Caco-2 (cell line): ENCODE measurements at regions not wholly inside any gene's neighbourhood (a gene's known extent, or its start where the extent isn't known, plus 50 kb on each side); places are given as distances from the start of the nearest gene placed in this dataset.

Source experiments
- BruUV-seq: library from RNA; stranded (reverse); fragments of 400-500 nt; replicated peaks from 2 replicates; lab custom pipeline; 2021; lab: Mats Ljungman, UMichigan
- CTCF ChIA-PET: fragments of 300-600 bp; sonication (Branson Sonifier 250); formaldehyde crosslinking; loops from one replicate; lab custom pipeline; 2022; ENCODE audit warnings: antibody characterized with exemption; lab: Charles Lee
- POLR2A ChIA-PET: fragments of 300-600 bp; sonication (Branson Sonifier 250); formaldehyde crosslinking; loops from one replicate; lab custom pipeline; 2022; ENCODE audit warnings: antibody characterized with exemption; lab: Charles Lee
- DNase-seq, 2 experiments: peaks; one replicate each; pipeline versions ENCODE4 v3.0.0 to v3.0.0-alpha.2; 2020 to 2022
- H3K27me3 ChIP-seq: replicated peaks from 2 replicates; pipeline ENCODE4 v1.6.0; 2011; ENCODE audit warnings: low read length; ENCODE audit not compliant: control insufficient read depth, insufficient read depth
- H3K36me3 ChIP-seq: 2 replicates; pipeline ENCODE4 v1.5.1; 2011; ENCODE audit warnings: low read length; ENCODE audit not compliant: control insufficient read depth, insufficient read depth
- H3K4me1 ChIP-seq: fragments of 250-450 bp; sonication (Bioruptor Pico); 2 replicates; pipeline ENCODE4 v1.5.1; 2020; ENCODE audit warnings: mild to moderate bottlenecking
- H3K4me3 ChIP-seq: 2 replicates; pipeline ENCODE4 v1.5.1; 2011; ENCODE audit warnings: low read depth, mild to moderate bottlenecking, control low read depth, low read length
- H3K9me3 ChIP-seq: fragments of 250-450 bp; sonication (Bioruptor Pico); 2 replicates; pipeline ENCODE4 v1.5.1; 2020; ENCODE audit warnings: mild to moderate bottlenecking, moderate library complexity
- H3K27ac Mint-ChIP-seq: one replicate; pipeline ENCODE4 v1.8.0; 2022; ENCODE audit warnings: mixed read lengths; ENCODE audit not compliant: unreplicated experiment
- H3K27me3 Mint-ChIP-seq: one replicate; pipeline ENCODE4 v1.8.0; 2022; ENCODE audit warnings: mixed read lengths; ENCODE audit not compliant: insufficient read depth, unreplicated experiment
- H3K36me3 Mint-ChIP-seq: one replicate; pipeline ENCODE4 v1.8.0; 2022; ENCODE audit warnings: mild to moderate bottlenecking, mixed read lengths; ENCODE audit not compliant: insufficient read depth, unreplicated experiment
- H3K4me1 Mint-ChIP-seq: one replicate; pipeline ENCODE4 v1.8.0; 2022; ENCODE audit warnings: low read depth, mixed read lengths; ENCODE audit not compliant: unreplicated experiment
- H3K4me3 Mint-ChIP-seq: one replicate; pipeline ENCODE4 v1.8.0; 2022; ENCODE audit warnings: mild to moderate bottlenecking, moderate library complexity, mixed read lengths; ENCODE audit not compliant: unreplicated experiment
- H3K9me3 Mint-ChIP-seq: one replicate; pipeline ENCODE4 v1.8.0; 2022; ENCODE audit warnings: mixed read lengths; ENCODE audit not compliant: unreplicated experiment
- intact Hi-C: fragments of 100-400 bp; cut with micrococcal nuclease; formaldehyde crosslinking; loops from one replicate; pipeline ENCODE4 v1.10.0; 2022; ENCODE audit not compliant: unreplicated experiment
- TF ChIP-seq, protein P1 (sequence below), 2 experiments: fragments of 200-600 bp in 1 of 2; IDR thresholded peaks; 1 replicate in 1 of 2; 2 replicates in 1 of 2; pipeline versions ENCODE4 v1.5.1 to v1.8.0; 2011 to 2022; ENCODE audit warnings: antibody characterized with exemption in 1 of 2, control low read depth in 1 of 2, inconsistent platforms in 1 of 2, low read depth in 1 of 2, low read length in 1 of 2, mild to moderate bottlenecking in 1 of 2, moderate library complexity in 1 of 2; ENCODE audit not compliant: insufficient read depth in 1 of 2, severe bottlenecking in 1 of 2, unreplicated experiment in 1 of 2

DNA sequence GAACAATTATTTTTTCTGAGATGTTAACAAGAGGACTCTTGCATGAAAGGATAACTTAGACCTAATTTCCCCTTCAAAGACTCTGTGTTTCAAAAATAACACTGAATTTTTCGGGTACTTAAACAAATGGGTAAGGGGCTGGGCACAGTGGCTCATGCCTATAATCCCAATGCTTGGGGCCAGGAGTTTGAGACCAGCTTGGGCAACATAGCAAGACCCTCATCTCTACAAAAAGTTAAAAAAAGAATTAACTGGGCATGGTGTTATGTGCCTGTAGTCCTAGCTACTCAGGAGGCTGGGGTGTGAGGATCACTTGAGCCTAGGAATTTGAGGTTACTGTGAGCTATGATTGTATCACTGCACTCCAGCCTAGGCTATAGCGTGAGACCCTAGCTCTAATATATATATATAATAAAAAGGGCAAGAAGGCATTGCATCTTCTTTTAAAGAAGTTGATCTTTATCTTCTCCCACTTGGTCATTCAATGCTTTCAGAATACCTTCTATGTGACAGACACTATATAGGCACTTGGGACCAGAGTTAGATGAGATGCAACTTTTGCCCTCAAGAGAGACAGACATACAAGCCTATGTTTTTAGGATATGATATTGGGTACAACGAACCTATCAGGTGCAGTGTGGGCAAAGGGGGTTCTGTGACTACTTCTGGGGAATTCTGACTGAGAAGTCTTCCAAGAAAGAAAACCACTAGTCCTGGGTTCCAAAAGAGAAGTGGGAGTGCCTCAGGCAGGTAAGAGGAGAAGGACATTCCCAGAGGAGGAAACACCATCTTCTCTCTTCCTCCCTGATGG is 120.0 kb downstream of the MYCN start:
- no peaks in the 10 kb centered on the region for H3K4me1 ChIP-seq
- H3K4me1 Mint-ChIP-seq, result no peaks in the 10 kb centered on the region
- CTCF ChIA-PET, result no interaction called here
- H3K9me3 ChIP-seq, result peaks cover 25% of the 10 kb centered on the region
- H3K36me3 ChIP-seq, result no peaks in the 10 kb centered on the region
- DNase-seq, result no peak
- BruUV-seq, result no TSS peak
- H3K27ac Mint-ChIP-seq, result no peak overlapping the region
- no peaks in the 10 kb centered on the region for H3K36me3 Mint-ChIP-seq
- intact Hi-C loops, result no loop called here
- POLR2A ChIA-PET, result no interaction called here
- H3K9me3 Mint-ChIP-seq, result peaks cover 26% of the 10 kb centered on the region
- no peaks in the 10 kb centered on the region for H3K27me3 Mint-ChIP-seq
- H3K4me3 Mint-ChIP-seq, result no peak overlapping the region
- H3K4me3 ChIP-seq, result no peak overlapping the region
- TF ChIP-seq, protein P1, sequence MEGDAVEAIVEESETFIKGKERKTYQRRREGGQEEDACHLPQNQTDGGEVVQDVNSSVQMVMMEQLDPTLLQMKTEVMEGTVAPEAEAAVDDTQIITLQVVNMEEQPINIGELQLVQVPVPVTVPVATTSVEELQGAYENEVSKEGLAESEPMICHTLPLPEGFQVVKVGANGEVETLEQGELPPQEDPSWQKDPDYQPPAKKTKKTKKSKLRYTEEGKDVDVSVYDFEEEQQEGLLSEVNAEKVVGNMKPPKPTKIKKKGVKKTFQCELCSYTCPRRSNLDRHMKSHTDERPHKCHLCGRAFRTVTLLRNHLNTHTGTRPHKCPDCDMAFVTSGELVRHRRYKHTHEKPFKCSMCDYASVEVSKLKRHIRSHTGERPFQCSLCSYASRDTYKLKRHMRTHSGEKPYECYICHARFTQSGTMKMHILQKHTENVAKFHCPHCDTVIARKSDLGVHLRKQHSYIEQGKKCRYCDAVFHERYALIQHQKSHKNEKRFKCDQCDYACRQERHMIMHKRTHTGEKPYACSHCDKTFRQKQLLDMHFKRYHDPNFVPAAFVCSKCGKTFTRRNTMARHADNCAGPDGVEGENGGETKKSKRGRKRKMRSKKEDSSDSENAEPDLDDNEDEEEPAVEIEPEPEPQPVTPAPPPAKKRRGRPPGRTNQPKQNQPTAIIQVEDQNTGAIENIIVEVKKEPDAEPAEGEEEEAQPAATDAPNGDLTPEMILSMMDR (IDR thresholded peaks at IDR 0.05; ENCODE audit: insufficient read depth in 1 of 2, low read depth in 1 of 2, low read length in 1 of 2, severe bottlenecking in 1 of 2, unreplicated experiment in 1 of 2), result no peak
- no peaks in the 10 kb centered on the region for H3K27me3 ChIP-seq

DNA sequence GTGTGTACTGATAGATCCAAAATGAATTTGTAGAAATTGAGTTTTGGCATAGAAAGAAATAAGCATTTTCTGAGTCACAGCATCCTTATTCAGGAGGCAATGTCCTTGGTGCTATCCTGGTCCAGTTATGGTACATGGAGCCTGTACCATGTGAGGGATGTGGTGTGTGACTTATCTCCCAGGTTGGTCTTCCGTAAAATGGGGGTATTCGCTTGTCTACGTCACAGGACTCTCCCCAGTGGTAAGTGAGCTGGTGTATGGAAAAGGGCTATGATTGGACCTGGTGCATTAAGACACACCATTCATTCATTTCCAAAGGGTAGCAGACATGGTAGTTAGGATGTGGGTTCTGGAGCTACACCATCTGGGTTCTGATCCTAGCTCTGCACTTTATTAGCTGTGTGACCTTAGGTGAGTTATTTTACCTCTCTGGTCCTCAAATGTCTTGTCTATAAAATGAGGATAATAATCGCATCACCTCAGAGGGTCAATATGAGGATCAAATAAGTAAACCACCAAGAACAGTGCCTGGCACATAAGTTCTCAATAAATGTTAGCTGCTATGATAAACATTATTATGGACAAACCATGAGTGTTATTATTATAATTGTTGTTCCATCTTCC is 119.2 kb downstream of the MYCN start:
- Mint-ChIP-seq H3K36me3 (no peaks in the 10 kb centered on the region), H3K27me3 (no peaks in the 10 kb centered on the region), H3K27ac (no peak overlapping the region), H3K4me1 (no peaks in the 10 kb centered on the region), H3K9me3 (peaks cover 25% of the 10 kb centered on the region), H3K4me3 (no peak overlapping the region)
- intact Hi-C loops, result no loop called here
- BruUV-seq, result no TSS peak
- no peak overlapping the region for H3K4me3 ChIP-seq
- ChIA-PET CTCF (no interaction called here), POLR2A (no interaction called here)
- no peaks in the 10 kb centered on the region for H3K4me1 ChIP-seq
- TF ChIP-seq, protein P1 (IDR thresholded peaks at IDR 0.05; ENCODE audit: insufficient read depth in 1 of 2, low read depth in 1 of 2, low read length in 1 of 2, severe bottlenecking in 1 of 2, unreplicated experiment in 1 of 2), result no peak
- H3K9me3 ChIP-seq, result peaks cover 24% of the 10 kb centered on the region
- no peaks in the 10 kb centered on the region for H3K27me3 ChIP-seq
- no peak for DNase-seq
- H3K36me3 ChIP-seq, result no peaks in the 10 kb centered on the region

DNA sequence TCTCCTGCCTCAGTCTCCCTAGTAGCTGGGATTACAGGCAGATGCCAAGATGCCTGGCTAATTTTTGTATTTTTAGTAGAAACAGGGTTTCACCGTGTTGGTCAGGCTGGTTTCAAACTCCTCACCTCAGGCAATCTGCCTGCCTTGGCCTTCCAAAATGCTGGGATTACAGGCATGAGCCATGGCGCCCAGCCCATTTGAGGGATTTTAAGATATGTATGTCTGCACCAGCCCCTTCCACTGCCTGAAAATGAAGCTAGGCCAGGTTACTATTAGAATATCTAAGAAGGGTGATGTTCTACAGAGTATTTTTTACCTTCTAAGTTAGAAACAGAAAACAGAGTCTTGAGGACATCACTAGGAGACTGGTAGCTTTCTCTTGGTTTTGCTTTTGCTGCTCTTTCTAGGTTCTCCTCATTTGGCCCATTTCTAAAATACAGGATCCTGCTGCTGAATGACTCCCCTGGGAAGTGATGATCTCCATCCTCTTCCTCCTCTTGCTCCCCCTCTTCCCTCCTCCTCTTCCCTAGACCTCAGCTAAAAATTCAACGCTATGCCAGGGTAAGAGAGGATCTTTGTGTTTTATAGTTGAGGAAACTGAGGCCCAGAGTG is 118.5 kb downstream of the MYCN start:
- POLR2A ChIA-PET, result no interaction called here
- Histone ChIP-seq H3K4me3 (no peak overlapping the region), H3K4me1 (no peaks in the 10 kb centered on the region), H3K9me3 (peaks cover 18% of the 10 kb centered on the region), H3K36me3 (no peaks in the 10 kb centered on the region), H3K27me3 (no peaks in the 10 kb centered on the region)
- intact Hi-C loops, result no loop called here
- Mint-ChIP-seq H3K27ac (no peak overlapping the region), H3K4me1 (no peaks in the 10 kb centered on the region), H3K27me3 (no peaks in the 10 kb centered on the region), H3K9me3 (peaks cover 18% of the 10 kb centered on the region), H3K4me3 (no peak overlapping the region), H3K36me3 (no peaks in the 10 kb centered on the region)
- CTCF ChIA-PET, result no interaction called here
- no TSS peak for BruUV-seq
- DNase-seq, result no peak
- TF ChIP-seq, protein P1 (IDR thresholded peaks at IDR 0.05; ENCODE audit: insufficient read depth in 1 of 2, low read depth in 1 of 2, low read length in 1 of 2, severe bottlenecking in 1 of 2, unreplicated experiment in 1 of 2), result no peak
